NOMO-1 treated with DMSO at 0.1 percent for 48 hours (cell line): ENCODE measurements at regions not wholly inside any gene's neighbourhood (a gene's known extent, or its start where the extent isn't known, plus 50 kb on each side); places are given as distances from the start of the nearest gene placed in this dataset.
A peak's percentile ranks its signal among the peaks of the same experiment; 100 is the strongest.

Experiments
- DNase-seq: peaks from one replicate; lab custom pipeline; 2025; ENCODE audit not compliant: unreplicated experiment; lab: John Stamatoyannopoulos, UW

- DNase-seq: no peak
Measured at GRCh38 chr22:22996511-22997261, 73.6 kb upstream of the GNAZ start.

- no peak for DNase-seq
Measured at GRCh38 chr22:22997262-22997898, 72.9 kb upstream of the GNAZ start.

- no peak for DNase-seq
Measured at GRCh38 chr22:22997988-22998387, 72.3 kb upstream of the GNAZ start.

GRCh38 chr22:22999523-22999922 lies 70.8 kb upstream of the GNAZ start:
- no peak for DNase-seq

GRCh38 chr22:23000657-23001347 lies 69.5 kb upstream of the GNAZ start:
- no peak for DNase-seq

- DNase-seq: peak; percentile 2
Measured at GRCh38 chr22:23001463-23001862, 68.9 kb upstream of the GNAZ start.

GRCh38 chr22:23002612-23003180 lies 67.6 kb upstream of the GNAZ start:
- no peak for DNase-seq

GRCh38 chr22:23007823-23008222 lies 62.5 kb upstream of the GNAZ start:
- no peak for DNase-seq

- DNase-seq: no peak
Measured at GRCh38 chr22:23008896-23009295, 61.4 kb upstream of the GNAZ start.
